ENCODE measurements at regions not wholly inside any gene's neighbourhood (a gene's known extent, or its start where the extent isn't known, plus 50 kb on each side); places are given as distances from the start of the nearest gene placed in this dataset.
"Not testable (repeated sequence)": the region's sequence is repeated elsewhere in the genome, so short reads cannot be mapped to it uniquely, and the experiment has no call there.

DNA sequence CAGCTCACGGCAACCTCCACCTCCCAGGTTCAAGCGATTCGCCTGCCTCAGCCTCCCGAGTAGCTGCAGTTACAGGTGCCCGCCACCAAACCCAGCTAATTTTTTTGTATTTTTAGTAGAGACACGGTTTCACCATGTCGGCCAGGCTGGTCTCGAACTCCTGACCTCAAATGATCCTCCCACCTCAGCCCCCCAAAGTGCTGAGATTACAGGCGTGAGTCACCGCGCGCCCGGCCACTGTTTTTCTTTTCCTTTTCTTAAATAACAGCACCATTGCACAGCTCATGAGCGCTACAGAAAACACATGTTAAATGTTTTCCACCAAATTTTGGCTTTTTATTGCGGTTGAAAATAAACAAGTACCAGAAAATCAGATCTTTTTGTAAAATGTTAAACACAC is 195.5 kb downstream of the CRLF2 start:
- DNase-seq (ENCODE audit: low spot score) = not testable (repeated sequence)

- peak; percentile 74 for DNase-seq (ENCODE audit: low spot score)
Measured at GRCh38 chrX:1016281-1016680, 196.2 kb downstream of the CRLF2 start.

DNA sequence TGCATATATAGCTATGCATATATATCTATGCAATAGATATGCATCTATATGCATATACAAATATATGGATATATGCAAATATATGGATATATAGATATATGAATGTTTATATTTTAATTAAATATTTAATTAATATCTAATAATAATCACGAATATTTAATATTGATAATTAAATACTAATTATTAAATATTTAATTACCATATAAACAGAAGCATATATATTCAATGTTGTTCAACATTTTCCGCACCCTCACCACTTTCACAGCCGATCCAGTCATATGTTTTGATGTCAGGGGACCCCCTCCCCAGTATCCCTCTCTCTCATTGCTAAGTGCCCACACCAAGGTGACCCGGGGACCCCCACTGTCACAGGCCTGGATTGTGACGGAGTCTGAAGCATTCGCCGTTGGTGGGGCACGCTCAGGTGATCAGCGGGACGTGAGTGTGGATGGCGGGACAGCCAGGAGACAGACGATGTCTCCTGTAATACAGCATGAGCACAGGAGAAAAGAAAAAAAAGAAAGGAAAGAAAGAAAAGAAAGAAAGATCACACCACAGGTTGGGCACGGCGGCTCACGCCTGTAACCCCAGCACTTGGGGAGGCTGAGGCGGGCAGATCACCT is 199.7 kb downstream of the CRLF2 start:
- DNase-seq (ENCODE audit: low spot score) = no peak

GRCh38 chrX:1011691-1012283 is 200.7 kb downstream of the CRLF2 start:
- DNase-seq (ENCODE audit: low spot score) = no peak

DNA sequence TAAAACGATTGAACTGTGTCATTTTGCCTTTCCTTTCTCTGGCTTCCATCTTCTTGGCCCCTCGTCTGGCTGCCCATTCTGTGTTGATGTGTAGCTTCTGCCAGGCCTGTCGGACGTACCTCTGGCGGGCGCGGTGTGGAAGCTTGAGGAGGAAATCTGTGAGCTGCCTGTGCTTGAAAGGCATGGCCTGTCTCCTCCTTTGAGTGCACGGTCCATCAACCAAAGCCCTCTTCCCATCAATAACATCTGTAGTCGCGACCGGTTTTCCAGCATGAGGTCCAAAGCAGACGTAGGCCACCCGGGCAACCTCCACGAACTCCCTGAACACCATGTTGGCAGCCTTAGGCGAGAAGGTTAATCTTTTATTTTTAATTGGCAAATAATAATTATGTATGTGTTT is 202.7 kb downstream of the CRLF2 start:
- DNase-seq (ENCODE audit: low spot score) = peak; percentile 59

DNA sequence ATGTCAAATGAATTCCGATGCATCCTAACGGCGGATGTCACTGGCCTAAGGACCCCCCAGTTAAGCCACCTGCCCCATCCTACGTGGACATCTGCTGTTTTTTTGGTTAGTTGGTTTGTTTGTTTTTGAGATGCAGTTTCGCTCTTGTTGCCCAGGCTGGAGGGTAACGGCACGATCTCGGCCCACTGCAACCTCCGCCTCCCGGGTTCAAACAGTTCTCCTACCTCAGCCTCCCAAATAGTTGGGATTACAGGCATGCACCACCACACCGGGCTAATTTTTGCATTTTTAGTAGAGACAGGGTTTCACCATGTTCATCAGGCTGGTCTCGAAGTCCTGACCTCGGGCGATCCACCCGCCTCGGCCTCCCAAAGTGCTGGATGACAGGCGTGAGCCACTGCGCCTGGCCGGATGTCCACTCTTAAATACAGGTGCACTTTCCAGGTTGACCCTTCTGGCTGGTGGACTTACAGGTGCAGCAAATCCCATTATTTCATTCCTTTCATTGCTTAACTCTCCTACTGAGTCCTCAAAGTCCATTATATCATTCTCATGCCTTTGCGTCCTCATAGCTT is 206.2 kb downstream of the CRLF2 start:
- DNase-seq (ENCODE audit: low spot score) = peak; percentile 67

- DNase-seq (ENCODE audit: low spot score) = peak; percentile 64
Measured at GRCh38 chrX:1002611-1003010, 209.8 kb downstream of the CRLF2 start.

DNA sequence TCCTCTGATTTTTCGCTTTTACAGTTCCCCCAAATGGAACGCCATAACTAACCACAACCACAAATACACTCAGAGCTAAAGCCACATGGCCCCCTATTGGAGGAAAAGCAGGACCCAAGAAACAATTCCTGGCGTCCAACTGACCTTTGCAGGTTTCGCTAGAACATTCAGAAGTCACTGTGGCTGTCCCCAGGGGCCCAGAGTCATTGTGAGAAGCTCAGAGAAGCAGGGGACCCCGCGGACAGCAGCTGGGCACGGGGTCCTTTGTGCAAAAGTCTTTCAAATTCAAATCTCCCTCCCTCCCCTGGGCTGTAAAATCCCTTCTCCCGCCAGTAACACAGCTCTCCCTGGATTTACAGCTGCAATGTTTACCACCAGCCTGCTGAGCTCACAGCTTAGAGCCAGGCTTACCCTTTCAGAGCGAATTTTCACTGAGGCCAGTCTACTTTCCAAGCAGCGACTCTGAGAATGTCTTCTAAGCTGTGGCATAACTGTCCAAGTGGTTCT is 214.8 kb downstream of the CRLF2 start:
- DNase-seq (ENCODE audit: low spot score) = peak; percentile 20

- DNase-seq (ENCODE audit: low spot score) = no peak
Measured at GRCh38 chrX:994780-995179, 217.7 kb downstream of the CRLF2 start.

DNA sequence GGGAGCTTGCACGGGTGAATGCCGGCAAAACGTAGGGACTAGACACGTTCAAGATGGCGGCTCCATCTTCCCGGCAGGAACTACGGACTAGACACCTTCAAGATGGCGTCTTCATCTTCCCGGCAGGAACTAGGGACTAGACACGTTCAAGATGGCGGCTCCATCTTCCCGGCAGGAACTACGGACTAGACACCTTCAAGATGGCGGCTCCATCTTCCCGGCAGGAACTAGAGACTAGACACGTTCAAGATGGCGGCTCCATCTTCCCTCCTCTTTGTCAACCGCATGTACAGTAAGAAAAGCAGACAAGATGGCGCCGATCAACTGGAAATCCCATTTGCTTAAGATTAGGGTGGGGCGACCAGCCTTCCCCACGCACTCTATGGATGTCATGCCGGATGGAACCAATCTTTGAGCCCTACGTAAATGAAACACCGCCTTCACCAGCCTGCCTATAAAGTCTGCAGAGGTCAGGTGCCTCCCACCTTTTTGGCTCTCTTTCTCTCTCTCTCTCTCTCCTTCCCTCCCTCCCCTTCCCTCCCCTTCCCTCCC is 222.4 kb downstream of the CRLF2 start:
- peak; percentile 89 for DNase-seq (ENCODE audit: low spot score)

GRCh38 chrX:988530-988929 is 223.9 kb downstream of the CRLF2 start:
- DNase-seq (ENCODE audit: low spot score) = peak; percentile 16

- DNase-seq (ENCODE audit: low spot score) = no peak
Measured at GRCh38 chrX:981791-982626, 230.4 kb downstream of the CRLF2 start.

DNA sequence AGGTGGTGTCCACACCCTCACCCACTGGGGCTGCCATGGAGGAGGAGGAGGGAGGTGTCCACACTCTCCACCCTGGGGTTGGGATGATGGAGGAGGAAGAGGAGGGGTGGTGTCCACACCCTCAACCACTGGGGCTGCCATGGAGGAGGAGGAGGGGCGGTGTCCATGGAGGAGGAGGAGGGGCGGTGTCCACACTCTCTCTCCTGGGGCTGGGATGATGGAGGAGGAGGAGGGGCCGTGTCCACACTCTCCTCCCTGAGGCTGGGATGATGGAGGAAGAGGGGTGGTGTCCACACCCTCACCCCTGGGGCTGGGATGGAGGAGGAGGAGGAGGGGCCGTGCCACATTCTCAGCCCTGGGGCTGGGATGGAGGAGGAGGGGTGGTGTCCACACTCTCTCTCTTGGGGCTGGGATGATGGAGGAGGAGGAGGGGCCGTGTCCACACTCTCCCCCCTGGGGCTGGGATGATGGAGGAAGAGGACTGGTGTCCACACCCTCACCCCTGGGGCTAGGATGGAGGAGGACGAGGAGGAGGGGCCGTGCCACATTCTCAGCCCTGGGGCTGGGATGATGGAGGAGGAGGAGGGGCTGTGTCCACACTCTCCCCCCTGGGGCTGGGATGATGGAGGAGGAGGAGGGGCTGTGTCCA is 231.7 kb downstream of the CRLF2 start:
- no peak for DNase-seq (ENCODE audit: low spot score)

- DNase-seq (ENCODE audit: low spot score) = not testable (repeated sequence)
Measured at GRCh38 chrX:979127-979526, 233.3 kb downstream of the CRLF2 start.

DNA sequence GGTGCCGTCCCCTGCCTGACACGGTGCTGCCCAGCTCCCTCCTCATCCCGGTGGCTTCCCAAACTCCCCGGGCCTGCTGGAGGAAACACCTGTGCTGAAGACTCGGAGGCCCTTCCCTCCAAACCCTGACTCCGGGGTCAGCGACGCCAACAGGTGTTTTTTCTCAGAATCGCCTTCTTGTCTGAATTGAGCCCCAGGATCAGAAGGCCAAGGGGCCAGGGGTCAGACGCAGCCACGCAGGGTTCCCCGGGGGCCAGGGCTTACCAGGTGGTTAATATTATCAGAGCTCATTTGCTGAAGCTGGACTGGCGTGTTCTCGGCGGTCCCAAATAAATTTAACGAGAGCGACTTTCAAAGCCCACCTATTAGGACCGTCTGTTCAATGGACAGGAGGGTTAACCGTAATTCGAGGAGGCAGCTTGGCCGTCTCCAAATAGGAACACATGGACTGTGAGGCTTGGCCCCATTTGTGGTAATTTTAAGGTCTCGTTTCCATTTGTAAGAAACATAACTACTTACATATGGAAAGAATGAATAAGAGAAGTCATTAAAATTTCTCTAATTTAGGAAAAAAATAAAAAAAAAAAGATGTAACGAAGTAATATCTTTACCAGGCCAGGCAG is 239.3 kb downstream of the CRLF2 start:
- no peak for DNase-seq (ENCODE audit: low spot score)

- no peak for DNase-seq (ENCODE audit: low spot score)
Measured at GRCh38 chrX:968148-968965, 244.1 kb downstream of the CRLF2 start.

DNA sequence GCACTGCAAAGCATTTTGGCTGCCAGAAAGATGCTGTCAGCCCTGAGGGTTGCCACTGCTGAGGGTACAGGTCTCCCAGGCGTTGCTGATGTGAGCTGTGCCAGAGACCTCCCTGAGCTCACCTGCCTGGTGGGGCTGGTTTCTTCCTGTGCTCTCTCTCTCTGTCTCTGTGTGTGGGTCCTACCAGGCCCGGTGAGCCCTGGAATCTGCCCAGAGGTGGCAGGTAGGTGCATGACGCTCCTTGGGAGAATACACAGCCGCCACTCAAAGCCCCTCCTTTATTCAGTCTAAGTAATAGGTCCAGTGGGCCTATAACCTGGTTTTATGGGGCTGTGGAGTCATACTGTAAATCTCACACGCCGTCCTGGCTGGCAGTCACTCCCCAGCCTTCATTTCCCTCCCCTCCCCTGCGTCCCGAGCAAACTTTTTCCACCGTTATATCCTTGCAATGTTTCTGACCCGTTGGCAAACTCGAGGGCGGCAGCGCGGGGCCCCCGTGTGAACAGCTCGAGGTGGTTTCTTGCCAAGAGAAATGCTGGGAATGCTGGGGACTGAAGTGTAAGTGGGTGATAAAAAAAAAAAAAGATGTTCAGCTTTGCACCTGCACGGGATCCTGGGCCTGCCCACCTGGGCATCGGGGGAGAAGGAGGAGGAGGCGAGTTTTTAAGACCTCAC is 245.9 kb downstream of the CRLF2 start:
- no peak for DNase-seq (ENCODE audit: low spot score)

DNA sequence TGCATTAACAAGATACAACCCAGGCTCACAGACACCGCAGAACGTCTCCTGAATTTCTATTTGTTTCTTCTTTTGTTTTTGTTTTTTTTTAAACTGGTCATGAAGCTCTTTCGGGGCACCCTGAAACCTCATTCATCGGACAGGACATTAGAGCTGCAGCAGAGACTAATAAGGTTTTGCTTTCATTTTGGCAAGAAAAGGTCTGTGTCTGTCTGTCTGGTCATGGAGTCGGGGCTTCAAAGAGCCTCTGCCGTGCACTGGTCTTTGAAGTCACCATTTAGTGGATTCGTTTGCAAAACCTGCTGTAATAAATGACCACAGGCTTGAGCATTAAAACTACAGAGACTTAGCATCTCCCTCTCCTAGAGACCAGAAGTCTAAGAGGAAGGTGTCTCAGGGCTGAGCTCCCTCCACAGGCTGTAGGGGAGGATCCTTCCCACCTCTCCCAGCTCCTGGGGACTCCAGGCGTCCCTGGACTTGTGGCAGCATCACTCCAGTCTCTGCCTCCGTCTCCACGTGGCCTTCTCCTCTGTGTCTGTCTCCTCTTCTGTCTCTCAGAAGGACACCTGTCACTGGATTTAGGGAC is 247.5 kb downstream of the CRLF2 start:
- peak; percentile 73 for DNase-seq (ENCODE audit: low spot score)

DNA sequence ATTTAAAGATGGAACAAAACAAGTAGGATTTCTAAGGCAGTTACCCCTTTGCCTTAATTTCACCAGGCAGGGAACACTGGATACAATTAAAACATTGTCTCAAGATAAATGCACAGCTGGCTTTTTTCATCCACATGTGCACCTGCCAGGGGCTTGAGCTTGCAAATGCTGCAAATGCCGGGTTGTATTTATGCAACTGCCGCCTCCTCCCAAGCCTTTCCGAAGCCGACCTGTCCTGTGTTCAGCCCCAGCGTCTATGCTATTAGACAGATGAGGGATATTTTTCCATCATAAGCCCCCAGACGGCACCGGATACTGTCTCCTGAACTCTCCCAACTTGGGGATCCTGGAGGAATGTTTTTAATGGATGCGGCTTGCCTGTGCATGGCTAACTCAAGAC is 251.6 kb downstream of the CRLF2 start:
- DNase-seq (ENCODE audit: low spot score) = no peak

Measured in mesenteric fat pad (tissue), 1 donor.